ENCODE measurements at regions not wholly inside any gene's neighbourhood (a gene's known extent, or its start where the extent isn't known, plus 50 kb on each side); places are given as distances from the start of the nearest gene placed in this dataset.

GRCh38 chr4:44845993-44846392 lies 119.6 kb upstream of the GNPDA2 start:
- no peaks in the 10 kb centered on the region for H3K9me3 ChIP-seq
- DNase-seq (ENCODE audit: low spot score), result no peak
- TF ChIP-seq CTCF (IDR thresholded peaks at IDR 0.05), result no peak
- no peaks in the 10 kb centered on the region for H3K4me1 ChIP-seq
- H3K36me3 ChIP-seq, result no peaks in the 10 kb centered on the region
- H3K27ac ChIP-seq, result peak overlapping the region; percentile 65 to 86
- no peaks in the 10 kb centered on the region for H3K27me3 ChIP-seq
- H3K4me3 ChIP-seq, result no peak overlapping the region

GRCh38 chr4:44845309-44845708 lies 119.0 kb upstream of the GNPDA2 start:
- no peak overlapping the region for H3K4me3 ChIP-seq
- no peaks in the 10 kb centered on the region for H3K4me1 ChIP-seq
- no peak for DNase-seq (ENCODE audit: low spot score)
- H3K27me3 ChIP-seq, result no peaks in the 10 kb centered on the region
- H3K27ac ChIP-seq, result peak overlapping the region; percentile 65 to 86
- TF ChIP-seq CTCF (IDR thresholded peaks at IDR 0.05), result no peak
- H3K9me3 ChIP-seq, result no peaks in the 10 kb centered on the region
- H3K36me3 ChIP-seq, result no peaks in the 10 kb centered on the region

- no peak overlapping the region for H3K27ac ChIP-seq
- no peaks in the 10 kb centered on the region for H3K4me1 ChIP-seq
- H3K36me3 ChIP-seq, result no peaks in the 10 kb centered on the region
- no peak for TF ChIP-seq CTCF (IDR thresholded peaks at IDR 0.05)
- no peak overlapping the region for H3K4me3 ChIP-seq
- H3K27me3 ChIP-seq, result no peaks in the 10 kb centered on the region
- DNase-seq (ENCODE audit: low spot score), result no peak
- no peaks in the 10 kb centered on the region for H3K9me3 ChIP-seq
These were observed 116.2 kb upstream of the GNPDA2 start for GRCh38 chr4:44842531-44842930.

- H3K36me3 ChIP-seq, result no peaks in the 10 kb centered on the region
- peaks cover 0 to 11% of the 10 kb centered on the region in 2 donors for H3K9me3 ChIP-seq
- DNase-seq (ENCODE audit: low spot score), result no peak
- TF ChIP-seq CTCF (IDR thresholded peaks at IDR 0.05), result no peak
- H3K4me3 ChIP-seq, result no peak overlapping the region
- no peaks in the 10 kb centered on the region for H3K27me3 ChIP-seq
- H3K27ac ChIP-seq, result peak overlapping the region; percentile 70 to 83
- H3K4me1 ChIP-seq, result no peaks in the 10 kb centered on the region
These were observed 91.6 kb upstream of the GNPDA2 start for GRCh38 chr4:44817930-44818329.

- Histone ChIP-seq H3K27me3 (no peaks in the 10 kb centered on the region), H3K36me3 (no peaks in the 10 kb centered on the region), H3K4me3 (no peak overlapping the region), H3K4me1 (no peaks in the 10 kb centered on the region), H3K27ac (no peak overlapping the region), H3K9me3 (no peaks in the 10 kb centered on the region)
- DNase-seq (ENCODE audit: low spot score), result no peak
- no peak for TF ChIP-seq CTCF (IDR thresholded peaks at IDR 0.05)
These were observed 79.7 kb upstream of the GNPDA2 start for GRCh38 chr4:44806071-44806470.

- no peak overlapping the region for H3K4me3 ChIP-seq
- peak overlapping the region in 1 of 2 donors; percentile 47 for H3K27ac ChIP-seq
- no peaks in the 10 kb centered on the region for H3K27me3 ChIP-seq
- TF ChIP-seq CTCF (IDR thresholded peaks at IDR 0.05), result no peak
- H3K4me1 ChIP-seq, result no peaks in the 10 kb centered on the region
- no peak for DNase-seq (ENCODE audit: low spot score)
- H3K36me3 ChIP-seq, result no peaks in the 10 kb centered on the region
- no peaks in the 10 kb centered on the region for H3K9me3 ChIP-seq
These were observed 77.9 kb upstream of the GNPDA2 start for GRCh38 chr4:44804301-44804700.
